ENCODE measurements at regions not wholly inside any gene's neighbourhood (a gene's known extent, or its start where the extent isn't known, plus 50 kb on each side); places are given as distances from the start of the nearest gene placed in this dataset.
"Not testable (repeated sequence)": the region's sequence is repeated elsewhere in the genome, so short reads cannot be mapped to it uniquely, and the experiment has no call there.

GRCh38 chr6:4378319-4378996 lies 243.1 kb upstream of the ECI2 start:
- no peak for DNase-seq

- no peak for DNase-seq
These were observed 242.2 kb upstream of the ECI2 start for GRCh38 chr6:4377603-4378002.

- peak in 1 of 3 donors; percentile 49 for DNase-seq
These were observed 238.8 kb upstream of the ECI2 start for GRCh38 chr6:4374216-4374615.

GRCh38 chr6:4372866-4373265 lies 237.5 kb upstream of the ECI2 start:
- no peak for DNase-seq

GRCh38 chr6:4371207-4371921 lies 236.0 kb upstream of the ECI2 start:
- DNase-seq: peak in 1 of 3 donors; percentile 71

- DNase-seq: peak in 1 of 3 donors; percentile 88
These were observed 234.7 kb upstream of the ECI2 start for GRCh38 chr6:4370066-4370465.

GRCh38 chr6:4369616-4370015 lies 234.2 kb upstream of the ECI2 start:
- peak in 1 of 3 donors; percentile 51 for DNase-seq

GRCh38 chr6:4368649-4369048 lies 233.3 kb upstream of the ECI2 start:
- no peak for DNase-seq

GRCh38 chr6:4367643-4368042 lies 232.3 kb upstream of the ECI2 start:
- no peak for DNase-seq

- peak in 1 of 3 donors; percentile 34 for DNase-seq
These were observed 231.4 kb upstream of the ECI2 start for GRCh38 chr6:4366635-4367395.

- DNase-seq: peak in 2 of 3 donors; percentile 47 to 65
These were observed 230.3 kb upstream of the ECI2 start for GRCh38 chr6:4365686-4366085.

- DNase-seq: no peak
These were observed 229.3 kb upstream of the ECI2 start for GRCh38 chr6:4364711-4365110.

GRCh38 chr6:4364172-4364571 lies 228.8 kb upstream of the ECI2 start:
- no peak for DNase-seq

GRCh38 chr6:4363656-4364055 lies 228.3 kb upstream of the ECI2 start:
- DNase-seq: no peak

- DNase-seq: no peak
These were observed 227.0 kb upstream of the ECI2 start for GRCh38 chr6:4362326-4362725.

GRCh38 chr6:4360920-4361319 lies 225.5 kb upstream of the ECI2 start:
- no peak for DNase-seq

- no peak for DNase-seq
These were observed 223.8 kb upstream of the ECI2 start for GRCh38 chr6:4359108-4359730.

- peak in 2 of 3 donors; percentile 67 to 98 for DNase-seq
These were observed 223.2 kb upstream of the ECI2 start for GRCh38 chr6:4358414-4359107.

- DNase-seq: not testable (repeated sequence)
These were observed 222.3 kb upstream of the ECI2 start for GRCh38 chr6:4357660-4358152.

- DNase-seq: peak in 1 of 3 donors; percentile 29
These were observed 221.7 kb upstream of the ECI2 start for GRCh38 chr6:4356899-4357659.

GRCh38 chr6:4355241-4355640 lies 219.9 kb upstream of the ECI2 start:
- peak in 1 of 3 donors; percentile 71 for DNase-seq
